ENCODE measurements at regions not wholly inside any gene's neighbourhood (a gene's known extent, or its start where the extent isn't known, plus 50 kb on each side); places are given as distances from the start of the nearest gene placed in this dataset.

GRCh38 chr13:104460554-104460953 lies 1394.3 kb upstream of the SLC10A2 start (continued):
- no peak for TF ChIP-seq ZNF280C (tag by site-specific recombination; IDR thresholded peaks at IDR 0.05)
- no peak for TF ChIP-seq ZNF544 (tag by site-specific recombination; IDR thresholded peaks at IDR 0.05)
- peak; percentile 55 for TF ChIP-seq ZNF629 (tag by site-specific recombination; IDR thresholded peaks at IDR 0.05)
- no peak for TF ChIP-seq ZNF677 (tag by site-specific recombination; IDR thresholded peaks at IDR 0.05)
- TF ChIP-seq ZFP41 (tag by site-specific recombination; IDR thresholded peaks at IDR 0.05; ENCODE audit: borderline replicate concordance): no peak
- no peak for TF ChIP-seq ZNF416 (tag by site-specific recombination; IDR thresholded peaks at IDR 0.05)
- no peak for TF ChIP-seq ZNF561 (tag by site-specific recombination; IDR thresholded peaks at IDR 0.05; ENCODE audit: borderline replicate concordance)
- no peak for TF ChIP-seq GLI2 (tag by site-specific recombination; IDR thresholded peaks at IDR 0.05; ENCODE audit: borderline replicate concordance, low read depth)
- no peak for TF ChIP-seq OSR2 (tag by site-specific recombination; IDR thresholded peaks at IDR 0.05)
- TF ChIP-seq ATF2 (tag by site-specific recombination; IDR thresholded peaks at IDR 0.05; ENCODE audit: low read depth): peak; percentile 86
- no peak for TF ChIP-seq IKZF3 (tag by site-specific recombination; IDR thresholded peaks at IDR 0.05)
- TF ChIP-seq ZNF501 (tag by site-specific recombination; IDR thresholded peaks at IDR 0.05): no peak
- peak; percentile 54; the same call in 1 of the 2 replicates for TF ChIP-seq ZBTB21 (tag by site-specific recombination; IDR thresholded peaks at IDR 0.05)
- no peak for TF ChIP-seq ZNF488 (tag by site-specific recombination; IDR thresholded peaks at IDR 0.05)

GRCh38 chr13:104450006-104450405 lies 1383.8 kb upstream of the SLC10A2 start:
- no peaks in the 10 kb centered on the region for H3K36me3 ChIP-seq (ENCODE audit: control insufficient read depth in 2 of 2, insufficient read depth in 1 of 2, low read length in 2 of 2)
- ChIA-PET POLR2A (no interaction called here), CTCF (no interaction called here)
- no peaks in the 10 kb centered on the region for H3K9me3 ChIP-seq (ENCODE audit: control insufficient read depth, insufficient read depth, low read depth, low read length)
- H3K27ac ChIP-seq (ENCODE audit: extremely low read depth, low read depth, low read length): no peak overlapping the region
- TF ChIP-seq ZNF558 (tag by site-specific recombination; IDR thresholded peaks at IDR 0.05) (no peak), KLF16 (tag by site-specific recombination; IDR thresholded peaks at IDR 0.05) (no peak), PRDM4 (tag by site-specific recombination; IDR thresholded peaks at IDR 0.05) (no peak), SETDB1 (IDR thresholded peaks at IDR 0.05; ENCODE audit: insufficient read length, low read length) (no peak), ZNF426 (tag by site-specific recombination; IDR thresholded peaks at IDR 0.05) (no peak), KLF8 (tag by site-specific recombination; IDR thresholded peaks at IDR 0.05) (no peak), ZNF776 (tag by site-specific recombination; IDR thresholded peaks at IDR 0.05; ENCODE audit: borderline replicate concordance) (no peak), ZNF521 (tag by site-specific recombination; IDR thresholded peaks at IDR 0.05) (no peak)
- H3K4me1 ChIP-seq (ENCODE audit: control insufficient read depth, insufficient read depth, low read length): no peaks in the 10 kb centered on the region
- no peak overlapping the region for H3K4me3 ChIP-seq (ENCODE audit: low read depth, low read length)
